ENCODE measurements at regions not wholly inside any gene's neighbourhood (a gene's known extent, or its start where the extent isn't known, plus 50 kb on each side); places are given as distances from the start of the nearest gene placed in this dataset.

DNA sequence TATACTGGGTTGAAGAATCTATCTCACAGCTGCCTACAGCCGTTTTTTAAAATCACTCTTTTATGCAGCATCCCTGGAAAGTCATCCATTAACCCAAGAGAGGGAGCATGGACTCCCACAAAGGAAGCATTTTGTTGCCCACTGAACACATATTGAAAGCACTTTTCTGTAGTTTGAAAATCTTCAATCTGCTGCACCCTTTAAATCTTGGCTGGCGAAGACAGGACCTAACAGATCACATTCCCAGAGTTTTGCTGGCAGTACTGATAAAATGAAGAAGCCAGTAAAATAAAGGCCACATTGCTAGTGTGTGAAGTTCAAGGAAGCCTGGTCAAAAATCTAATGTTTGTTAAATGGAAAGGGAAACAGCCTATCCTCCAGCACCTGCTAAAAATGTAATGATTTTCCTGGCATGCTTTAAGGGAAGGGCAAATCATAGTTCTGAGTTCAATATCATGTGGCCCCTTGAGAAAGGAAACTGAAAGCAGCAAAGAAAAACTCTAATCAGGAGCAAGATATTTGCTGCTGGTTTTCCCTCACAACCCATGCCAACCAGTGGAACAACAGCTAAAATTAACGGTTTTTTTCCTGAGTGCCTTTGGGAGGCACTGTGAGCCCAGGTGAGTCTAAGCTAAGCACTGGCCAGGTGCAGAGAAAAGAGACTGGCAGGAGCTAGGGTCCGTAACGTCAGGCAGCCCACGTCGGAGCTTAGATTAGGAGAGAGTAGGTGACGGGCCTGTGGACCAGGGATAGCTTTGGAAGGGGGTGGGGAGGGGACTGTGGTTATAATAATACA is 97.9 kb upstream of the PALS2 start:
- DNase-seq (ENCODE audit: low spot score in 2 of 2), result no peak
- 56 to 73% methylated on average over 8 of the region's 8 CpGs for WGBS, 2 donors
- Histone ChIP-seq H3K4me1 (peaks cover 0 to 35% (median 2%) of the 10 kb centered on the region in 4 donors), H3K27ac (no peak overlapping the region), H3K9me3 (no peaks in the 10 kb centered on the region), H3K36me3 (no peaks in the 10 kb centered on the region), H3K4me3 (no peak overlapping the region), H3K27me3 (no peaks in the 10 kb centered on the region)
- TF ChIP-seq EP300 (IDR thresholded peaks at IDR 0.05), result no peak
- no peak for TF ChIP-seq POLR2A (IDR thresholded peaks at IDR 0.05)
- TF ChIP-seq, protein P1, sequence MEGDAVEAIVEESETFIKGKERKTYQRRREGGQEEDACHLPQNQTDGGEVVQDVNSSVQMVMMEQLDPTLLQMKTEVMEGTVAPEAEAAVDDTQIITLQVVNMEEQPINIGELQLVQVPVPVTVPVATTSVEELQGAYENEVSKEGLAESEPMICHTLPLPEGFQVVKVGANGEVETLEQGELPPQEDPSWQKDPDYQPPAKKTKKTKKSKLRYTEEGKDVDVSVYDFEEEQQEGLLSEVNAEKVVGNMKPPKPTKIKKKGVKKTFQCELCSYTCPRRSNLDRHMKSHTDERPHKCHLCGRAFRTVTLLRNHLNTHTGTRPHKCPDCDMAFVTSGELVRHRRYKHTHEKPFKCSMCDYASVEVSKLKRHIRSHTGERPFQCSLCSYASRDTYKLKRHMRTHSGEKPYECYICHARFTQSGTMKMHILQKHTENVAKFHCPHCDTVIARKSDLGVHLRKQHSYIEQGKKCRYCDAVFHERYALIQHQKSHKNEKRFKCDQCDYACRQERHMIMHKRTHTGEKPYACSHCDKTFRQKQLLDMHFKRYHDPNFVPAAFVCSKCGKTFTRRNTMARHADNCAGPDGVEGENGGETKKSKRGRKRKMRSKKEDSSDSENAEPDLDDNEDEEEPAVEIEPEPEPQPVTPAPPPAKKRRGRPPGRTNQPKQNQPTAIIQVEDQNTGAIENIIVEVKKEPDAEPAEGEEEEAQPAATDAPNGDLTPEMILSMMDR (IDR thresholded peaks at IDR 0.05), result no peak

DNA sequence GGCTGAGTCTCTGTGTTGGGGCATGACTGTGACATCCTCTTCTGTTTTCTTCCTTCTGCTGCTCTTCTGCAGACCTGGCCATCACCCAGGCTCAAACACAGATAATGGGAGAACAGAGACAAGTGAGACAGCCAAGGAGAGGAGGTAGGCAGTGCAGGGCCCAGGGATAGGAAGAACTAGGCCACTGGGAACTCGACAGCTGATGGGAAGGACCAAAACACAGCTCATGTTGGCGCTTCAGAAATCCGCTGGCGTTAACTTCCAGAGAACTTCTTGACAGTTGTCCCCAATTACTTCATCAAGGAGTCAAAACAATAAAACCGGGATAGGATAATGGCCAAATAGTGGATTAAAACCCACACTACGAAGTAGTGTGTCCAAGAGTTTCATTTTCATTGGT is 97.0 kb upstream of the PALS2 start:
- TF ChIP-seq EP300 (IDR thresholded peaks at IDR 0.05), result no peak
- no peak for DNase-seq (ENCODE audit: low spot score in 2 of 2)
- Histone ChIP-seq H3K27ac (peak overlapping the region in 2 of 4 donors; percentile 15 to 17), H3K27me3 (no peaks in the 10 kb centered on the region), H3K4me1 (peaks cover 0 to 35% (median 2%) of the 10 kb centered on the region in 4 donors), H3K4me3 (no peak overlapping the region), H3K9me3 (no peaks in the 10 kb centered on the region), H3K36me3 (no peaks in the 10 kb centered on the region)
- WGBS, 2 donors, result 78 to 83% methylated on average over 6 of the region's 6 CpGs

DNA sequence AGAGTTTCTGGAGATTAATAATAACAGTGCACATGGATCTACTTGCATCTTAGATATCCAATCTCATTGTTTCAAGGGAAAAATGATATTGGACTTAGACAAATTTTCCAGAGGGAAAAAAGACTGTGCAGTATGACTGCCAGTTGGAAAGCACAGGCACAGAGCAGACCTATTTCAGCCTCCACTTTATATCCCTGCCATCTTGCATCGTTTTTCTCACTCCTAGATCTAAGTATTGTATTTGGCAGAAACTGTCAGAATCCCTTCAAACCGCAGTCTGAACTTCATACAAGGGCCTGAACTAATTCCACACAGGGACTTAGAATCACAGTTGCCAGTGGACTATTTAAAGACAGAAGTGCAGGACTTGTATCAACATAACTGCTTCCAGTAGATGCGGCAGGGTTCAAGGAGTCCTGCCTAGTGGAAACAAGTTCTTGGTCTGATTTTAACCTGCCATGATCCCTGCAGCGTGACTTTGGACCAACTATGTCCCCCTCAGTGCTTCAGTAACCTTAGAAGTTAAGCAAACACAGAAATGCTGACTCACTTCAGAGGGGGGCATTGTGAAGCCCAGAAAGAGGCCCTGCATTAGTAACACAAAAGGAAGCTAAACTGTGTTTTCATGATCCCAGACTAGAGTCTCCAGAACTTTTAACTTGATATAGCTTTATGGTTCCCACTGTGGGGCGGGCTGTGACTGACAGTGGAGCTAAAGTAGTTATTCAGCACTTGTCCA is 95.7 kb upstream of the PALS2 start:
- 21 to 33% methylated on average over 5 of the region's 5 CpGs for WGBS, 2 donors
- Histone ChIP-seq H3K9me3 (no peaks in the 10 kb centered on the region), H3K4me1 (peaks cover 0 to 35% (median 2%) of the 10 kb centered on the region in 4 donors), H3K36me3 (no peaks in the 10 kb centered on the region), H3K27me3 (no peaks in the 10 kb centered on the region), H3K27ac (peak overlapping the region in 2 of 4 donors; percentile 21 to 62), H3K4me3 (no peak overlapping the region)
- TF ChIP-seq EP300 (IDR thresholded peaks at IDR 0.05) (peak in 1 of 2 donors; percentile 13), POLR2A (IDR thresholded peaks at IDR 0.05) (no peak)
- peak; percentile 19 to 23 for DNase-seq (ENCODE audit: low spot score in 2 of 2)

DNA sequence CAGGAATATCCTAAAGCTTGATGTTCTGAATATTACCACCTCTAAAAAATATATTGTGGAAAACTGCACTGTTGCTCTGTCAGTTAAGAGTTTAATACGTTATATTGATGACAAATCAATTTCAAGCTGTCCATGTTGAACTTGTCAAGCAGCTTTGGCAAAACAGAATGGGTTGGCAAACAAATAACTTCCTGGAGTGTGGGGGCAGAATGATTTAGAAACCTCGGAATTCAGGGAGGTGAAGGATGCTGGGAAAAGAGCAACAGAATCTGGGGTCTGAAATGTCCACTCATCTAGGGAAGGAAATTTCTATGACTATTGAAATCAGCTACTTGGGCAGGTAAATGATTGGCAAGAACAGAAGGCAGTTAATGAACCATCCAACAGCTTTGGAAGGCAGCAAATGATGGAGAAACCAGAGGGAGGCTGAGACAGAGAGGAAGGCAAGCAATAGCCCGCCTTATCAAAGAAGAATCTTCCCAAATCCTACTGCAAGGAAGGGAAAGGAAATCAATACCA is 95.1 kb upstream of the PALS2 start:
- Histone ChIP-seq H3K4me1 (peaks cover 0 to 35% (median 2%) of the 10 kb centered on the region in 4 donors), H3K9me3 (no peaks in the 10 kb centered on the region), H3K27ac (peak overlapping the region in 2 of 4 donors; percentile 13 to 21), H3K4me3 (no peak overlapping the region), H3K36me3 (no peaks in the 10 kb centered on the region), H3K27me3 (no peaks in the 10 kb centered on the region)
- 44 to 45% methylated on average over 3 of the region's 3 CpGs for WGBS, 2 donors
- TF ChIP-seq POLR2A (IDR thresholded peaks at IDR 0.05) (no peak), EP300 (IDR thresholded peaks at IDR 0.05) (no peak)
- TF ChIP-seq, protein P1 (IDR thresholded peaks at IDR 0.05), result no peak
- no peak for DNase-seq (ENCODE audit: low spot score in 2 of 2)

DNA sequence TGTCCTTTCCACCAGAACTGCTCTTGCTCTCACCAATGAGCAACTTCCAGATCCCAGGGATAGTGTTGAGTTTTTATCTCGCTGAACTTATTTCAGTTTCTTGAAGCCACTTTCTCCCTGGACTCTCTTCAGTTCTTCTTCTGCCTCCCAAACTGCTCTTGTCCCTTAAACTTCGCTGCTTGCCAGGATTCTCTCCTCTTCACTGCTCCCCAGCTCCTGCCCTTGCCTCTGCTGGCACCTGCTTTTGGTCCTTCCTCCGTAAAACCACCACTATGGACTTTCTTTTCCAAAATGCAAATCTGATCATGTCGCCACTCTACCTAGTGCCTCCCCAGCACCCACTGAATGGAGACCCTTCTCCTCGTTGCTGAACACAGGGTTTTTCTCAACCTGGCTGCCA is 92.8 kb upstream of the PALS2 start:
- H3K4me3 ChIP-seq, result no peak overlapping the region
- DNase-seq (ENCODE audit: low spot score in 2 of 2), result no peak
- no peaks in the 10 kb centered on the region for H3K27me3 ChIP-seq
- H3K9me3 ChIP-seq, result no peaks in the 10 kb centered on the region
- H3K4me1 ChIP-seq, result peaks cover 0 to 33% (median 2%) of the 10 kb centered on the region in 4 donors
- TF ChIP-seq POLR2A (IDR thresholded peaks at IDR 0.05) (no peak), EP300 (IDR thresholded peaks at IDR 0.05) (no peak)
- no peak overlapping the region for H3K27ac ChIP-seq
- 77 to 81% methylated on average over 5 of the region's 5 CpGs for WGBS, 2 donors
- no peaks in the 10 kb centered on the region for H3K36me3 ChIP-seq

DNA sequence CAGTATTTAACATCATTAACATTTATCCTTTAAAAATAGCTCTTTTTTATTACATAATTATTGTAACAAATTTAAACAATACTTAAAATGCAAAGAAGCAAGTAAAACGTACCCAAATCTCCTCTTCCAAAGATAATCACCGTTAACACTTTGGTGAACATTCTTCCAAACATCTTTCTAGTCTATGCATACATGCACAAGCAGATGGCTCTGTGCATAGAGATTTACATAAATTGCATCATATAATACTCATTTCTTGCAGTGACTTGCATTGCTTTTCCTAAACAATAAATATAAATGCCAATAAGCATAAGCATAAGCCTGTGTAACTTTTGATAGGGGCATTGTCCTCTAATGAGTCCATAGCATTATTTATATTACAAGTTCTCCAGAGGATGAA is 89.4 kb upstream of the PALS2 start:
- H3K4me3 ChIP-seq, result no peak overlapping the region
- no peak for DNase-seq (ENCODE audit: low spot score in 2 of 2)
- 75 to 76% methylated on average over 2 of the region's 2 CpGs for WGBS, 2 donors
- H3K4me1 ChIP-seq, result no peaks in the 10 kb centered on the region
- no peaks in the 10 kb centered on the region for H3K27me3 ChIP-seq
- H3K9me3 ChIP-seq, result no peaks in the 10 kb centered on the region
- no peak overlapping the region for H3K27ac ChIP-seq
- TF ChIP-seq EP300 (IDR thresholded peaks at IDR 0.05) (no peak), POLR2A (IDR thresholded peaks at IDR 0.05) (no peak)
- TF ChIP-seq, protein P1 (IDR thresholded peaks at IDR 0.05), result no peak
- H3K36me3 ChIP-seq, result no peaks in the 10 kb centered on the region
